ENCODE measurements at regions not wholly inside any gene's neighbourhood (a gene's known extent, or its start where the extent isn't known, plus 50 kb on each side); places are given as distances from the start of the nearest gene placed in this dataset.

DNA sequence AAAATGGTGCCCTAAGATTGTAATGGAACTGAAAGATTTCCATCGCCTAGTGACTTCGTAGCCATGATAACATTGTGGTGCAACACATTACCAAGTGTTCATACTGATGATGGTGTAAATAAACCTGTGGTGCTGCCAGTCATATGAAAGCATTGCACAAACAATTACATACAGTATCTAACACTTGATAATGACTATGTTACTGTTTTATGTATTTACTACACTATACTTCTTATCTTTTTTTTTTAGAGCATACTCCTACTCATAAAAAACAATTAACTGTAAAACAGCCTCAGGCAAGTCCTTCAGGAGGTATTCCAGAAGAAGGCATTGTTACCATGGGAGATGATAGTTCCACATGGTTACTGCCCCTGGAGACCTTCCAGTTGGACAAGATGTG, 152.7 kb upstream of the EDNRA start:
- H4K20me1 ChIP-seq (ENCODE audit: insufficient read depth, low read length, poor library complexity, severe bottlenecking): no peaks in the 10 kb centered on the region
- H3F3A ChIP-seq (ENCODE audit: low read depth): no peaks in the 10 kb centered on the region
- no peaks in the 10 kb centered on the region for H3K4me1 ChIP-seq (ENCODE audit: insufficient read depth, low read length, poor library complexity, severe bottlenecking)
- no peaks in the 10 kb centered on the region for H3K79me2 ChIP-seq (ENCODE audit: insufficient read depth, low read length)
- H3K4me3 ChIP-seq (ENCODE audit: low read length, poor library complexity, severe bottlenecking): no peak overlapping the region
- no peak overlapping the region for H3K4me2 ChIP-seq (ENCODE audit: low read depth, low read length, poor library complexity, severe bottlenecking)
- H3K36me3 ChIP-seq (ENCODE audit: insufficient read depth, low read length): no peaks in the 10 kb centered on the region
- TF ChIP-seq, protein P1, sequence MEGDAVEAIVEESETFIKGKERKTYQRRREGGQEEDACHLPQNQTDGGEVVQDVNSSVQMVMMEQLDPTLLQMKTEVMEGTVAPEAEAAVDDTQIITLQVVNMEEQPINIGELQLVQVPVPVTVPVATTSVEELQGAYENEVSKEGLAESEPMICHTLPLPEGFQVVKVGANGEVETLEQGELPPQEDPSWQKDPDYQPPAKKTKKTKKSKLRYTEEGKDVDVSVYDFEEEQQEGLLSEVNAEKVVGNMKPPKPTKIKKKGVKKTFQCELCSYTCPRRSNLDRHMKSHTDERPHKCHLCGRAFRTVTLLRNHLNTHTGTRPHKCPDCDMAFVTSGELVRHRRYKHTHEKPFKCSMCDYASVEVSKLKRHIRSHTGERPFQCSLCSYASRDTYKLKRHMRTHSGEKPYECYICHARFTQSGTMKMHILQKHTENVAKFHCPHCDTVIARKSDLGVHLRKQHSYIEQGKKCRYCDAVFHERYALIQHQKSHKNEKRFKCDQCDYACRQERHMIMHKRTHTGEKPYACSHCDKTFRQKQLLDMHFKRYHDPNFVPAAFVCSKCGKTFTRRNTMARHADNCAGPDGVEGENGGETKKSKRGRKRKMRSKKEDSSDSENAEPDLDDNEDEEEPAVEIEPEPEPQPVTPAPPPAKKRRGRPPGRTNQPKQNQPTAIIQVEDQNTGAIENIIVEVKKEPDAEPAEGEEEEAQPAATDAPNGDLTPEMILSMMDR (conservative IDR thresholded peaks at IDR 0.05; ENCODE audit: low read length): no peak
- no peak for TF ChIP-seq EZH2phosphoT487 (IDR thresholded peaks at IDR 0.05; ENCODE audit: borderline replicate concordance)
- no peak overlapping the region for H3K9ac ChIP-seq (ENCODE audit: low read depth, low read length, poor library complexity, severe bottlenecking)
- H3K9me2 ChIP-seq (replicated peaks; ENCODE audit: low read depth, low read length): no peaks in the 10 kb centered on the region
- no peak overlapping the region for H2AFZ ChIP-seq (ENCODE audit: low read length)
- H3K9me3 ChIP-seq (ENCODE audit: insufficient read depth, low read depth, low read length): no peaks in the 10 kb centered on the region
- H3K27me3 ChIP-seq (ENCODE audit: insufficient read depth, low read length, poor library complexity, severe bottlenecking): no peaks in the 10 kb centered on the region

DNA sequence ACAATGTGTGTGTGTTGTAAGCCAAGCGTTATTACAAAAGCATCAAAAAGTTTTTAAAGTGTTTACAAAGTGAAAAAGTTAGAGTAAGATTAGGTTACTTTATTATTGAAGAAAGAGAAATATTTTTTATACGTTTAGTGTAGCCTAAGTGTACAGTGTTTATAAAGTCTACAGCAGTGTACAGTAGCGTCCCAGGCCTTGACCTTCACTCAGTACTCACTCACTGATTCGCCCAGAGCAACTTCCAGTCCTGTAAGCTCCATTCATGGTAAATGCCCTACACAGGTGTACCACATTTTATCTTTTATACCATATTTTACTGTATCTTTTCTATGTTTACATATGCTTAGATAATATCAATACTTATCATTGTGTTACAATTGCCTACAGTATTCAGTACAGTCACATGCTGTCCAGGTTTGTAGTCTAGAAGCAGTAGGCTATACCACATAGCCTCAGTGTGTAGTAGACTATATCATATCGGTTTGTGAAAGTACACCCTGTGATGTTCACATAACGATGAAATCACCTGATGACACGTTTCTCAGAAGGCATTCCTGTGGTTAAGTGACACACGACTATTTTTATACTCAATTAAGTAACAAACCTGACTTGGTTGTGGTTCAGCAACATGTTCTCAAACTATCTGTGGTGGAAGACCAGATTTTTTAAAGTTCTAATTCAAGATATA, 152.0 kb upstream of the EDNRA start:
- H4K20me1 ChIP-seq (ENCODE audit: insufficient read depth, low read length, poor library complexity, severe bottlenecking): no peaks in the 10 kb centered on the region
- H3K9me2 ChIP-seq (replicated peaks; ENCODE audit: low read depth, low read length): no peaks in the 10 kb centered on the region
- no peak for TF ChIP-seq EZH2phosphoT487 (IDR thresholded peaks at IDR 0.05; ENCODE audit: borderline replicate concordance)
- TF ChIP-seq, protein P1 (conservative IDR thresholded peaks at IDR 0.05; ENCODE audit: low read length): no peak
- no peaks in the 10 kb centered on the region for H3K79me2 ChIP-seq (ENCODE audit: insufficient read depth, low read length)
- no peaks in the 10 kb centered on the region for H3K27me3 ChIP-seq (ENCODE audit: insufficient read depth, low read length, poor library complexity, severe bottlenecking)
- H3K4me1 ChIP-seq (ENCODE audit: insufficient read depth, low read length, poor library complexity, severe bottlenecking): no peaks in the 10 kb centered on the region
- H2AFZ ChIP-seq (ENCODE audit: low read length): no peak overlapping the region
- no peak overlapping the region for H3K4me3 ChIP-seq (ENCODE audit: low read length, poor library complexity, severe bottlenecking)
- H3F3A ChIP-seq (ENCODE audit: low read depth): no peaks in the 10 kb centered on the region
- H3K9me3 ChIP-seq (ENCODE audit: insufficient read depth, low read depth, low read length): no peaks in the 10 kb centered on the region
- no peak overlapping the region for H3K4me2 ChIP-seq (ENCODE audit: low read depth, low read length, poor library complexity, severe bottlenecking)
- H3K9ac ChIP-seq (ENCODE audit: low read depth, low read length, poor library complexity, severe bottlenecking): no peak overlapping the region
- H3K36me3 ChIP-seq (ENCODE audit: insufficient read depth, low read length): no peaks in the 10 kb centered on the region

DNA sequence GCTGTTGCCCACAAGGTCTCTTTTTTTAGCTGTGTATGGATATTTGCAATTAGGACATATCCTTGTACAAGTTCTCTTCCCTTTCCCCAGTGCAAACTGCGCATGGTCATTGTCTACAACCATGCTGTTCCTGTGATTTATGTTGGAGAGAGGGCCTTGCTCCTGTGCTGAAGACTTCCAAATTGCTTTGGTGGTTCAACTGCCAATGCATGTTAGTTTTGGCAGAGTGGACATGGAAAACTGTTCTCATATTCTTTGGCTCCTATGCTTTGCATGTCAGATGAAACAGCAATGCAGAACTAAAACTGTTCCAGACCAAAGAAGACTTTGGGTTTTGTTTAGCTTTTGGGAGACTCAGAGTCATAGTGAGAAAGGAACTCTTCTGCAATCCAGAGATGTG, 148.8 kb upstream of the EDNRA start:
- Histone ChIP-seq H2AFZ (ENCODE audit: low read length) (no peak overlapping the region), H3K27me3 (ENCODE audit: insufficient read depth, low read length, poor library complexity, severe bottlenecking) (no peaks in the 10 kb centered on the region), H3K4me1 (ENCODE audit: insufficient read depth, low read length, poor library complexity, severe bottlenecking) (no peaks in the 10 kb centered on the region), H3K36me3 (ENCODE audit: insufficient read depth, low read length) (no peaks in the 10 kb centered on the region), H3F3A (ENCODE audit: low read depth) (no peaks in the 10 kb centered on the region), H3K4me3 (ENCODE audit: low read length, poor library complexity, severe bottlenecking) (no peak overlapping the region), H3K9ac (ENCODE audit: low read depth, low read length, poor library complexity, severe bottlenecking) (no peak overlapping the region), H3K79me2 (ENCODE audit: insufficient read depth, low read length) (no peaks in the 10 kb centered on the region), H3K9me3 (ENCODE audit: insufficient read depth, low read depth, low read length) (no peaks in the 10 kb centered on the region), H3K9me2 (replicated peaks; ENCODE audit: low read depth, low read length) (no peaks in the 10 kb centered on the region), H3K4me2 (ENCODE audit: low read depth, low read length, poor library complexity, severe bottlenecking) (no peak overlapping the region), H4K20me1 (ENCODE audit: insufficient read depth, low read length, poor library complexity, severe bottlenecking) (no peaks in the 10 kb centered on the region)
- no peak for TF ChIP-seq EZH2phosphoT487 (IDR thresholded peaks at IDR 0.05; ENCODE audit: borderline replicate concordance)
- TF ChIP-seq, protein P1 (conservative IDR thresholded peaks at IDR 0.05; ENCODE audit: low read length): no peak

All from Loucy (cell line).